ENCODE measurements at regions not wholly inside any gene's neighbourhood (a gene's known extent, or its start where the extent isn't known, plus 50 kb on each side); places are given as distances from the start of the nearest gene placed in this dataset.
A peak's percentile ranks its signal among the peaks of the same experiment; 100 is the strongest.

DNA sequence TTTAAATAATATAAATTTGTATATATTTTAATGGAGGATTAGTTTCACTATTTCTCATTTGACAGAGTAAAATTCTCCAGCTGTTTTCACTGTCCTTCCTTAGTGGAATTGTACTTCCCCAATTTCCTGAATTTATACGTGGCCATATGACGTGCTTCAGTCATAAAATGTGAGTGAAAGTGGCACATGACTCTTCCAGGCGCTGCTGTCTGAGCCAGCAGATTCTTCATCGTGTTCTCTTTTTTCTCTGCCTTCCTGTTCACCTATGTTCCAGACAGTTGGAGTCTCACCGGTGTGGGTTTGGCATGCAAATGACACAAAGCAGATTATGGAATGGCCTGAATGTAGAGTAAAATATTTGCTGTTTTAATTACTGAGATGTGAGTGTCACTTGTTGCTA lies 684.1 kb downstream of the SEMA5A start:
- intact Hi-C loops (cut with micrococcal nuclease; ENCODE audit: unreplicated experiment), result no loop called here

DNA sequence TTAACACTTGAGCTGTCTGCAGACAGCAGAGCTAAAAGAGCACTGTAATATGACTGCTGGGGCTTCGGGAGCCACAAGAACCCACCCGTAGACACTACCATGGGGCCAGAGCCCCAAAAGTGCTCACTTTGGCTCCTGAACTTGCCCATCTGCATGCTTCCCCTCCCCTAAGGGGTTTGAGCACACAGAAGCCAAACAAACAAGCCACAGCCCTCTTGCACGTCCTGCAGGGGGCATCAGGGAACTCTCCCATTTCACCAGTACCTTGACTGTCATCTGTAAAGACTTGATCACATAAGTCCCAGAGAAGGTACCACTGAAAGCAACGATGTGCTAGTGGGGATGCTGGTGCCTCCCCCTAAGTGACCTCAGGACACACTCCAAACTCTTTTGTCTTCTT lies 681.8 kb downstream of the SEMA5A start:
- POLR2A ChIA-PET, result no interaction called here
- CTCF ChIA-PET, result no interaction called here
- Histone ChIP-seq H3K4me3 (ENCODE audit: low read depth, low read length) (no peak overlapping the region), H3K27me3 (replicated peaks; ENCODE audit: control insufficient read depth, insufficient read depth, low read length) (no peaks in the 10 kb centered on the region), H3K4me1 (no peaks in the 10 kb centered on the region), H3K9me3 (no peaks in the 10 kb centered on the region), H3K36me3 (ENCODE audit: control insufficient read depth, insufficient read depth, low read length) (no peaks in the 10 kb centered on the region)
- no peak overlapping the region for H3K27ac Mint-ChIP-seq (ENCODE audit: unreplicated experiment)
- H3K36me3 Mint-ChIP-seq (ENCODE audit: insufficient read depth, unreplicated experiment), result no peaks in the 10 kb centered on the region
- no peaks in the 10 kb centered on the region for H3K4me1 Mint-ChIP-seq (ENCODE audit: low read depth, unreplicated experiment)
- intact Hi-C loops (cut with micrococcal nuclease; ENCODE audit: unreplicated experiment), result loop anchor here (1.0 kb wide), 2 partner anchors 129 to 343 kb away; no protein-coding TSS in a partner anchor
- H3K27me3 Mint-ChIP-seq (ENCODE audit: insufficient read depth, unreplicated experiment), result peaks cover 3% of the 10 kb centered on the region
- no peaks in the 10 kb centered on the region for H3K9me3 Mint-ChIP-seq (ENCODE audit: unreplicated experiment)
- TF ChIP-seq, protein P1, sequence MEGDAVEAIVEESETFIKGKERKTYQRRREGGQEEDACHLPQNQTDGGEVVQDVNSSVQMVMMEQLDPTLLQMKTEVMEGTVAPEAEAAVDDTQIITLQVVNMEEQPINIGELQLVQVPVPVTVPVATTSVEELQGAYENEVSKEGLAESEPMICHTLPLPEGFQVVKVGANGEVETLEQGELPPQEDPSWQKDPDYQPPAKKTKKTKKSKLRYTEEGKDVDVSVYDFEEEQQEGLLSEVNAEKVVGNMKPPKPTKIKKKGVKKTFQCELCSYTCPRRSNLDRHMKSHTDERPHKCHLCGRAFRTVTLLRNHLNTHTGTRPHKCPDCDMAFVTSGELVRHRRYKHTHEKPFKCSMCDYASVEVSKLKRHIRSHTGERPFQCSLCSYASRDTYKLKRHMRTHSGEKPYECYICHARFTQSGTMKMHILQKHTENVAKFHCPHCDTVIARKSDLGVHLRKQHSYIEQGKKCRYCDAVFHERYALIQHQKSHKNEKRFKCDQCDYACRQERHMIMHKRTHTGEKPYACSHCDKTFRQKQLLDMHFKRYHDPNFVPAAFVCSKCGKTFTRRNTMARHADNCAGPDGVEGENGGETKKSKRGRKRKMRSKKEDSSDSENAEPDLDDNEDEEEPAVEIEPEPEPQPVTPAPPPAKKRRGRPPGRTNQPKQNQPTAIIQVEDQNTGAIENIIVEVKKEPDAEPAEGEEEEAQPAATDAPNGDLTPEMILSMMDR (IDR thresholded peaks at IDR 0.05; ENCODE audit: insufficient read depth in 1 of 2, low read depth in 1 of 2, low read length in 1 of 2, severe bottlenecking in 1 of 2, unreplicated experiment in 1 of 2), result peak; percentile 65 to 75
- no peak overlapping the region for H3K4me3 Mint-ChIP-seq (ENCODE audit: unreplicated experiment)
- peak in 1 of 2 experiments; percentile 55 for DNase-seq
- BruUV-seq (replicated peaks), result no TSS peak

More for the DNA sequence above, 684.1 kb downstream of the SEMA5A start:
- no peaks in the 10 kb centered on the region for H3K4me1 Mint-ChIP-seq (ENCODE audit: low read depth, unreplicated experiment)
- no peaks in the 10 kb centered on the region for H3K36me3 Mint-ChIP-seq (ENCODE audit: insufficient read depth, unreplicated experiment)
- H3K36me3 ChIP-seq (ENCODE audit: control insufficient read depth, insufficient read depth, low read length), result no peaks in the 10 kb centered on the region
- ChIA-PET POLR2A (no interaction called here), CTCF (no interaction called here)
- no TSS peak for BruUV-seq (replicated peaks)
- H3K27me3 ChIP-seq (replicated peaks; ENCODE audit: control insufficient read depth, insufficient read depth, low read length), result no peaks in the 10 kb centered on the region
- H3K4me3 Mint-ChIP-seq (ENCODE audit: unreplicated experiment), result no peak overlapping the region
- no peak overlapping the region for H3K4me3 ChIP-seq (ENCODE audit: low read depth, low read length)
- no peaks in the 10 kb centered on the region for H3K4me1 ChIP-seq
- no peaks in the 10 kb centered on the region for H3K27me3 Mint-ChIP-seq (ENCODE audit: insufficient read depth, unreplicated experiment)
- no peak overlapping the region for H3K27ac Mint-ChIP-seq (ENCODE audit: unreplicated experiment)
- TF ChIP-seq, protein P1 (IDR thresholded peaks at IDR 0.05; ENCODE audit: insufficient read depth in 1 of 2, low read depth in 1 of 2, low read length in 1 of 2, severe bottlenecking in 1 of 2, unreplicated experiment in 1 of 2), result no peak
- no peaks in the 10 kb centered on the region for H3K9me3 Mint-ChIP-seq (ENCODE audit: unreplicated experiment)
- no peak for DNase-seq
- no peaks in the 10 kb centered on the region for H3K9me3 ChIP-seq

DNA sequence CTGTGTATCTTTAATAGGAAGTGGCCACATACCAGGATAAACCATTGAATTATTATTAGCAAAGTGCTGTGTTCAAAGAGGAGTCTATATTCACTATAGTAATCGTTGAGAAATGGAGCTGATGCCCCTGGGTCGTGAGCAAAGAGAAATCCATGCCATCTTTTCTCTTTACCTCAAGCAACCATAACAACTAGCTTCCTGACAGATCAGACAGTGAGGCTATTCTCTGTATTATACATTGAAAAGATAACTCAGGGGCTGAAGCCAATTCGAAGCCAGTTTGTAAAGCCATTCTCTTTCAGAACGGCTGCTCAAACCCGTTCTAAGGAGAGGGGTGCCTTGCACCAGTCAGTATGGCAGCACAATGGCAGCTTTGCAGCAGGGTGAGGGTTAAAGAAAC lies 680.6 kb downstream of the SEMA5A start:
- Mint-ChIP-seq H3K9me3 (ENCODE audit: unreplicated experiment) (no peaks in the 10 kb centered on the region), H3K4me1 (ENCODE audit: low read depth, unreplicated experiment) (no peaks in the 10 kb centered on the region), H3K36me3 (ENCODE audit: insufficient read depth, unreplicated experiment) (no peaks in the 10 kb centered on the region), H3K27ac (ENCODE audit: unreplicated experiment) (no peak overlapping the region), H3K4me3 (ENCODE audit: unreplicated experiment) (no peak overlapping the region), H3K27me3 (ENCODE audit: insufficient read depth, unreplicated experiment) (peaks cover 3% of the 10 kb centered on the region)
- ChIA-PET CTCF (no interaction called here), POLR2A (no interaction called here)
- intact Hi-C loops (cut with micrococcal nuclease; ENCODE audit: unreplicated experiment), result no loop called here
- no peak for DNase-seq
- Histone ChIP-seq H3K27me3 (replicated peaks; ENCODE audit: control insufficient read depth, insufficient read depth, low read length) (no peaks in the 10 kb centered on the region), H3K4me3 (ENCODE audit: low read depth, low read length) (no peak overlapping the region), H3K9me3 (no peaks in the 10 kb centered on the region), H3K4me1 (no peaks in the 10 kb centered on the region), H3K36me3 (ENCODE audit: control insufficient read depth, insufficient read depth, low read length) (no peaks in the 10 kb centered on the region)
- BruUV-seq (replicated peaks), result no TSS peak
- TF ChIP-seq, protein P1 (IDR thresholded peaks at IDR 0.05; ENCODE audit: insufficient read depth in 1 of 2, low read depth in 1 of 2, low read length in 1 of 2, severe bottlenecking in 1 of 2, unreplicated experiment in 1 of 2), result no peak

Data from Caco-2 (cell line).